ENCODE measurements at regions not wholly inside any gene's neighbourhood (a gene's known extent, or its start where the extent isn't known, plus 50 kb on each side); places are given as distances from the start of the nearest gene placed in this dataset.

GRCh38 chr22:46026899-46027210 is 49.9 kb upstream of the WNT7B start:
- no peak for DNase-seq
- 0 out of 2 replicates have a peak, but pooled peaks have one; percentile 2 for TF ChIP-seq EZH2 (IDR thresholded peaks at IDR 0.05; ENCODE audit: low read depth)
- TF ChIP-seq CTCF (conservative IDR thresholded peaks at IDR 0.05), result no peak
- POLR2A ChIA-PET (ENCODE audit: unreplicated experiment), result no interaction called here
- intact Hi-C loops (cut with micrococcal nuclease; ENCODE audit: unreplicated experiment), result no loop called here
- Histone ChIP-seq H3K9me2 (ENCODE audit: insufficient read depth) (no peaks in the 10 kb centered on the region), H3K9me3 (ENCODE audit: insufficient read depth, low read depth) (no peaks in the 10 kb centered on the region), H3F3A (ENCODE audit: insufficient read depth, low read depth) (peaks cover 10% of the 10 kb centered on the region; the same call in 1 of the 2 replicates), H3K4me1 (replicated peaks; ENCODE audit: insufficient read depth) (0 out of 2 replicates have a peak, but pooled peaks cover 7% of the 10 kb centered on the region), H2AFZ (no peak overlapping the region), H3K36me3 (ENCODE audit: low read depth) (no peaks in the 10 kb centered on the region), H3K79me2 (ENCODE audit: low read depth) (no peaks in the 10 kb centered on the region), H3K4me3 (peak overlapping the region; percentile 52), H3K27ac (no peak overlapping the region), H3K4me2 (peak overlapping the region; percentile 74), H3K27me3 (ENCODE audit: insufficient read depth, low read depth) (peaks cover 22% of the 10 kb centered on the region), H4K20me1 (ENCODE audit: insufficient read depth) (no peaks in the 10 kb centered on the region)
- no TSS peak for BruUV-seq (replicated peaks)
- CTCF ChIA-PET, result interaction anchor here (0.7 kb wide), 1 partner anchor 11 kb away, joined by 3 read pairs; no protein-coding TSS in a partner anchor

GRCh38 chr22:46027211-46028105 is 50.5 kb upstream of the WNT7B start:
- peak in 1 of 2 experiments; percentile 38 for DNase-seq
- BruUV-seq (replicated peaks), result no TSS peak
- Histone ChIP-seq H3K27me3 (ENCODE audit: insufficient read depth, low read depth) (peaks cover 22% of the 10 kb centered on the region), H3K4me1 (replicated peaks; ENCODE audit: insufficient read depth) (0 out of 2 replicates have a peak, but pooled peaks cover 7% of the 10 kb centered on the region), H4K20me1 (ENCODE audit: insufficient read depth) (no peaks in the 10 kb centered on the region), H3K79me2 (ENCODE audit: low read depth) (no peaks in the 10 kb centered on the region), H3K27ac (no peak overlapping the region), H3K4me3 (peak overlapping the region; percentile 52), H3K36me3 (ENCODE audit: low read depth) (no peaks in the 10 kb centered on the region), H3K9me2 (ENCODE audit: insufficient read depth) (no peaks in the 10 kb centered on the region), H3F3A (ENCODE audit: insufficient read depth, low read depth) (peaks cover 10% of the 10 kb centered on the region; the same call in 1 of the 2 replicates), H2AFZ (peak overlapping the region; percentile 65; the same call in 1 of the 2 replicates), H3K9me3 (ENCODE audit: insufficient read depth, low read depth) (no peaks in the 10 kb centered on the region), H3K4me2 (peak overlapping the region; percentile 74)
- CTCF ChIA-PET, result interaction anchor here (0.7 kb wide), 2 partner anchors 9 to 10 kb away, joined by 3 to 9 read pairs; no protein-coding TSS in a partner anchor
- intact Hi-C loops (cut with micrococcal nuclease; ENCODE audit: unreplicated experiment), result no loop called here
- POLR2A ChIA-PET (ENCODE audit: unreplicated experiment), result interaction anchor here (0.7 kb wide), 2 partner anchors 26 to 41 kb away, joined by 3 to 5 read pairs; no protein-coding TSS in a partner anchor
- no peak for TF ChIP-seq CTCF (conservative IDR thresholded peaks at IDR 0.05)
- TF ChIP-seq EZH2 (IDR thresholded peaks at IDR 0.05; ENCODE audit: low read depth), result peak; percentile 68; the same call in 1 of the 2 replicates

GRCh38 chr22:46028106-46028991 is 51.4 kb upstream of the WNT7B start:
- H3K4me2 ChIP-seq, result peak overlapping the region; percentile 74; the same call in 1 of the 2 replicates
- no peak for TF ChIP-seq EZH2 (IDR thresholded peaks at IDR 0.05; ENCODE audit: low read depth)
- no peak for TF ChIP-seq CTCF (conservative IDR thresholded peaks at IDR 0.05)
- CTCF ChIA-PET, result interaction anchor here (0.7 kb wide), 1 partner anchor 8 kb away, joined by 9 read pairs; no protein-coding TSS in a partner anchor

More at GRCh38 chr22:46028106-46028991, 51.4 kb upstream of the WNT7B start:
- Histone ChIP-seq H4K20me1 (ENCODE audit: insufficient read depth) (no peaks in the 10 kb centered on the region), H3K9me3 (ENCODE audit: insufficient read depth, low read depth) (no peaks in the 10 kb centered on the region), H3K4me3 (no peak overlapping the region), H3F3A (ENCODE audit: insufficient read depth, low read depth) (peaks cover 18% of the 10 kb centered on the region), H3K27me3 (ENCODE audit: insufficient read depth, low read depth) (peaks cover 22% of the 10 kb centered on the region), H3K27ac (no peak overlapping the region), H3K36me3 (ENCODE audit: low read depth) (no peaks in the 10 kb centered on the region), H3K4me1 (replicated peaks; ENCODE audit: insufficient read depth) (0 out of 2 replicates have a peak, but pooled peaks cover 7% of the 10 kb centered on the region), H2AFZ (no peak overlapping the region), H3K9me2 (ENCODE audit: insufficient read depth) (no peaks in the 10 kb centered on the region), H3K79me2 (ENCODE audit: low read depth) (no peaks in the 10 kb centered on the region)
- DNase-seq, result no peak
- intact Hi-C loops (cut with micrococcal nuclease; ENCODE audit: unreplicated experiment), result no loop called here
- BruUV-seq (replicated peaks), result no TSS peak
- POLR2A ChIA-PET (ENCODE audit: unreplicated experiment), result interaction anchor here (0.7 kb wide), 1 partner anchor 40 kb away, joined by 3 read pairs; no protein-coding TSS in a partner anchor
